AG04450 (cell line): ENCODE measurements at regions not wholly inside any gene's neighbourhood (a gene's known extent, or its start where the extent isn't known, plus 50 kb on each side); places are given as distances from the start of the nearest gene placed in this dataset.

Source experiments
- CTCF ChIA-PET: fragments of 300-600, 350-600 bp; formaldehyde crosslinking; extraction: SDS; loops from one replicate; lab custom pipeline; 2022; ENCODE audit warnings: antibody characterized with exemption, inconsistent platforms; lab: Charles Lee
- POLR2A ChIA-PET: fragments of 350-600 bp; formaldehyde crosslinking; extraction: SDS; loops from one replicate; lab custom pipeline; 2021; ENCODE audit warnings: antibody characterized with exemption, inconsistent platforms; lab: Yijun Ruan, JAX
- DNase-seq: peaks from one replicate; pipeline ENCODE4 v3.0.0-alpha.2; 2011; ENCODE audit warnings: low read depth, low spot score
- H3K27ac ChIP-seq: one replicate; pipeline ENCODE4 v1.5.1; 2012; ENCODE audit warnings: low read depth, low read length, control low read depth
- H3K27me3 ChIP-seq: one replicate; pipeline ENCODE4 v1.6.0; 2012; ENCODE audit warnings: low read length; ENCODE audit not compliant: control insufficient read depth, insufficient read depth
- H3K4me3 ChIP-seq: 2 replicates; pipeline ENCODE4 v1.5.1; 2011; ENCODE audit warnings: mild to moderate bottlenecking, low read depth, low read length, control low read depth
- H3K9me3 ChIP-seq: 2 replicates; pipeline ENCODE4 v1.5.1; 2012; ENCODE audit warnings: low read length; ENCODE audit not compliant: control insufficient read depth, insufficient read depth
- CTCF ChIP-seq: IDR thresholded peaks from 2 replicates; pipeline ENCODE4 v1.5.1; 2011; ENCODE audit warnings: low read depth, low read length, control low read depth, inconsistent platforms

DNA sequence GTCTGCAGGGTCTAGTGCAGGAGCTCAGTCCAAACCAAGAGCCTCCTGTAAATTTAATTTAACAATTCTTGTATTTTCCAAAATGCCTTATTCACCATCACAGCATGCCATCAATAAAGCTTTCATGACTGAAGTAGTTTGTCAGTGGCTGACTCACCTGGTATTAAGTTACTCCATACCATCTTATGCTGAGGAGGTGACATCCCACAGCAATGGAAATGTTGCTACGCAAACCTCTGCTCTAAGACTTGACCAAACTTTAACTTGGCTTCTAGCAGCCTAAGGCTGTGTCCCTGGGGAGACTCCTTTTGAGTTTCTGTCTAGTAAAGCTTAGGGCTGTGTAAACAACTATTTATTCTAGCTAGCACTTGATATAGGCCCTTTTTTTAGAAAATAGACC, 1231.3 kb upstream of the CDH18 start:
- TF ChIP-seq CTCF = no peak
- CTCF ChIA-PET = interaction anchor here (0.6 kb wide), 1 partner anchor 240 kb away, joined by 3 read pairs; no protein-coding TSS in a partner anchor
- DNase-seq = no peak
- POLR2A ChIA-PET = no interaction called here
- H3K9me3 ChIP-seq = no peaks in the 10 kb centered on the region
- no peak overlapping the region for H3K4me3 ChIP-seq
- H3K27me3 ChIP-seq = no peaks in the 10 kb centered on the region
- H3K27ac ChIP-seq = no peak overlapping the region

DNA sequence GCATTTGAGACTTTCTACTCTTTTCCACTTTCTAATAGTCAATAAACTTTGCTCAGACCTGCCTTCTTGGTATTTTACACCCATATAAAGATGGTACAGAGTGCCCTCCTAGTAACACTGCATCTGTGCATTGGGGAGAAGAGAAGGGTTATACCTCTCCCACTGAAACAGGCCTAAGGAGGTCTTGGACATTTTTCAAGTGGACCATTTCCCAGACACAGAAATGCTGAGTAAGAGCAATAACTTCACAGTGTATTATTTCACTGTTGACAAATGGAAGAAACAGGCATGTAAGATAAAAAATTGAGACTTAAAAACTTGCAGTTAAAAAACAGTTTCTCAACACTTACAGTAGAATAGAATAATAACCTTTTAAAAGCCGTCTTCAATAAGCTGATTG, 1224.0 kb upstream of the CDH18 start:
- ChIA-PET CTCF (no interaction called here), POLR2A (no interaction called here)
- Histone ChIP-seq H3K9me3 (no peaks in the 10 kb centered on the region), H3K27me3 (no peaks in the 10 kb centered on the region), H3K4me3 (no peak overlapping the region), H3K27ac (no peak overlapping the region)
- TF ChIP-seq CTCF = no peak
- DNase-seq = no peak

DNA sequence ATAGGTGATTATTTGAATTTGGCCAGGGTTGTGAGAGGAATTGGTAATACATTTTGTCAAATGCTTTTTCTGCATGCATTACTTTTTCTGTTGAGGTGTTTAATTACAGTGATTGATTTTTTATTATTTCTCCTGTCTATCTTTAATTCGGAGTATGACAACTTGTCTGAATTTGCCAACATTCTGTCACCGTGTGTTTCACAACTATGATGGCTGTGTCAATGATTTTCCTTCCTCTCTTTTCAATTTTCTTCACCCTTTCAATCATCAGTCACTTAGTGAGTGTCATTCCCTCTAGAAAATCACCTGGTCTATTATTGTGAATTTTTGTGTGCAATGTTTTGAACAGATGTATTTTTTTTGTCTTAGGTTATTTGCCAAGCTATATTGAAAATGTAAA, 1221.4 kb upstream of the CDH18 start:
- no peak overlapping the region for H3K4me3 ChIP-seq
- no peak overlapping the region for H3K27ac ChIP-seq
- H3K9me3 ChIP-seq = no peaks in the 10 kb centered on the region
- no peaks in the 10 kb centered on the region for H3K27me3 ChIP-seq
- DNase-seq = no peak
- no peak for TF ChIP-seq CTCF
- ChIA-PET POLR2A (no interaction called here), CTCF (no interaction called here)

GRCh38 chr5:21199087-21199486, 1211.1 kb upstream of the CDH18 start:
- Histone ChIP-seq H3K27ac (no peak overlapping the region), H3K27me3 (no peaks in the 10 kb centered on the region), H3K9me3 (no peaks in the 10 kb centered on the region), H3K4me3 (no peak overlapping the region)
- DNase-seq = no peak
- TF ChIP-seq CTCF = no peak
- ChIA-PET POLR2A (no interaction called here), CTCF (no interaction called here)

- no peaks in the 10 kb centered on the region for H3K27me3 ChIP-seq
- no peak for DNase-seq
- POLR2A ChIA-PET = no interaction called here
- no peak overlapping the region for H3K4me3 ChIP-seq
- no peaks in the 10 kb centered on the region for H3K9me3 ChIP-seq
- CTCF ChIA-PET = no interaction called here
- no peak overlapping the region for H3K27ac ChIP-seq
- no peak for TF ChIP-seq CTCF
Measured at GRCh38 chr5:21195145-21195544, 1207.1 kb upstream of the CDH18 start.
